ENCODE measurements at regions not wholly inside any gene's neighbourhood (a gene's known extent, or its start where the extent isn't known, plus 50 kb on each side); places are given as distances from the start of the nearest gene placed in this dataset.

GRCh38 chr1:80212948-80213347 is 1206.4 kb upstream of the ADGRL4 start:
- Mint-ChIP-seq H3K9me3 (ENCODE audit: low read depth, unreplicated experiment) (no peaks in the 10 kb centered on the region), H3K27me3 (ENCODE audit: unreplicated experiment) (no peaks in the 10 kb centered on the region), H3K36me3 (ENCODE audit: insufficient read depth, unreplicated experiment) (no peaks in the 10 kb centered on the region), H3K4me1 (ENCODE audit: low read depth, unreplicated experiment) (peaks cover 6% of the 10 kb centered on the region), H3K27ac (ENCODE audit: unreplicated experiment) (no peak overlapping the region), H3K4me3 (ENCODE audit: low read depth, unreplicated experiment) (no peak overlapping the region)
- no peak for TF ChIP-seq CTCF (IDR thresholded peaks at IDR 0.05; ENCODE audit: unreplicated experiment)
- no TSS peak for BruUV-seq (replicated peaks)
- DNase-seq: no peak
- intact Hi-C loops (cut with micrococcal nuclease; ENCODE audit: unreplicated experiment): loop anchor here (10.0 kb wide), 1 partner anchor 672 kb away; no protein-coding TSS in a partner anchor
- CTCF ChIA-PET: no interaction called here

GRCh38 chr1:80211691-80212380 is 1205.3 kb upstream of the ADGRL4 start:
- Mint-ChIP-seq H3K27me3 (ENCODE audit: unreplicated experiment) (no peaks in the 10 kb centered on the region), H3K4me1 (ENCODE audit: low read depth, unreplicated experiment) (no peaks in the 10 kb centered on the region), H3K27ac (ENCODE audit: unreplicated experiment) (no peak overlapping the region), H3K9me3 (ENCODE audit: low read depth, unreplicated experiment) (no peaks in the 10 kb centered on the region), H3K4me3 (ENCODE audit: low read depth, unreplicated experiment) (no peak overlapping the region), H3K36me3 (ENCODE audit: insufficient read depth, unreplicated experiment) (no peaks in the 10 kb centered on the region)
- CTCF ChIA-PET: no interaction called here
- BruUV-seq (replicated peaks): no TSS peak
- no peak for TF ChIP-seq CTCF (IDR thresholded peaks at IDR 0.05; ENCODE audit: unreplicated experiment)
- intact Hi-C loops (cut with micrococcal nuclease; ENCODE audit: unreplicated experiment): loop anchor here (10.0 kb wide), 1 partner anchor 673 kb away; no protein-coding TSS in a partner anchor
- no peak for DNase-seq

GRCh38 chr1:80202118-80202517 is 1195.6 kb upstream of the ADGRL4 start:
- Mint-ChIP-seq H3K4me3 (ENCODE audit: low read depth, unreplicated experiment) (no peak overlapping the region), H3K27me3 (ENCODE audit: unreplicated experiment) (no peaks in the 10 kb centered on the region), H3K27ac (ENCODE audit: unreplicated experiment) (no peak overlapping the region), H3K9me3 (ENCODE audit: low read depth, unreplicated experiment) (no peaks in the 10 kb centered on the region), H3K4me1 (ENCODE audit: low read depth, unreplicated experiment) (no peaks in the 10 kb centered on the region), H3K36me3 (ENCODE audit: insufficient read depth, unreplicated experiment) (no peaks in the 10 kb centered on the region)
- DNase-seq: no peak
- TF ChIP-seq CTCF (IDR thresholded peaks at IDR 0.05; ENCODE audit: unreplicated experiment): no peak
- no TSS peak for BruUV-seq (replicated peaks)
- intact Hi-C loops (cut with micrococcal nuclease; ENCODE audit: unreplicated experiment): no loop called here
- CTCF ChIA-PET: no interaction called here

- Mint-ChIP-seq H3K27ac (ENCODE audit: unreplicated experiment) (no peak overlapping the region), H3K4me3 (ENCODE audit: low read depth, unreplicated experiment) (no peak overlapping the region), H3K27me3 (ENCODE audit: unreplicated experiment) (no peaks in the 10 kb centered on the region), H3K9me3 (ENCODE audit: low read depth, unreplicated experiment) (no peaks in the 10 kb centered on the region), H3K4me1 (ENCODE audit: low read depth, unreplicated experiment) (no peaks in the 10 kb centered on the region), H3K36me3 (ENCODE audit: insufficient read depth, unreplicated experiment) (no peaks in the 10 kb centered on the region)
- no peak for TF ChIP-seq CTCF (IDR thresholded peaks at IDR 0.05; ENCODE audit: unreplicated experiment)
- DNase-seq: no peak
- intact Hi-C loops (cut with micrococcal nuclease; ENCODE audit: unreplicated experiment): no loop called here
- CTCF ChIA-PET: no interaction called here
- BruUV-seq (replicated peaks): no TSS peak
These were observed 1187.7 kb upstream of the ADGRL4 start for GRCh38 chr1:80194221-80194620.
